OCI-LY7 (cell line): ENCODE measurements at regions not wholly inside any gene's neighbourhood (a gene's known extent, or its start where the extent isn't known, plus 50 kb on each side); places are given as distances from the start of the nearest gene placed in this dataset.

Experiments used
- EZH2phosphoT487 ChIP-seq: fragments of 200-600 bp; sonication (generic); IDR thresholded peaks from 2 replicates; pipeline ENCODE4 v1.6.1; 2018; ENCODE audit warnings: low read depth, borderline replicate concordance, mild to moderate bottlenecking, mixed run types, antibody characterized with exemption, low read length, moderate library complexity, mixed read lengths
- TF ChIP-seq, protein P1 (sequence below): fragments of 200-600 bp; sonication (generic); conservative IDR thresholded peaks from 2 replicates; pipeline ENCODE4 v1.5.1; 2014; ENCODE audit warnings: mild to moderate bottlenecking, antibody characterized with exemption, low read length, moderate library complexity, mixed read lengths

DNA sequence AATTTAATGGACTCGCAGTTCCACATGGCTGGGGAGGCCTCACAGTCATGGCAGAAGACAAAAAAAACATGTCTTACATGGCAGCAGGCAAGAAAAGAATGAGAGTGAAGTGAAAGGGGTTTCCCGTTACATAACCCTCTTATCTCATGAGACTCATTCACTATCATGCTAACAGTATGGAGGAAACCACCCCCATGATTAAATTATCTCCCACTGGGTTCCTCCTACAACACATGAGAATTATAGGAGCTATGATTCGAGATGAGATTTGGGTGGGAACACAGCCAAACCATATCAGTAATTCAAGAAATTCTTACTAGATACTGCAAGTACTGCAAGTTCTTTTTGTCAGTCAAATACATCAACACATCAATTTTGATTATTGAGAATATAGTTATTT lies 311.4 kb upstream of the SLITRK3 start:
- TF ChIP-seq, protein P1, sequence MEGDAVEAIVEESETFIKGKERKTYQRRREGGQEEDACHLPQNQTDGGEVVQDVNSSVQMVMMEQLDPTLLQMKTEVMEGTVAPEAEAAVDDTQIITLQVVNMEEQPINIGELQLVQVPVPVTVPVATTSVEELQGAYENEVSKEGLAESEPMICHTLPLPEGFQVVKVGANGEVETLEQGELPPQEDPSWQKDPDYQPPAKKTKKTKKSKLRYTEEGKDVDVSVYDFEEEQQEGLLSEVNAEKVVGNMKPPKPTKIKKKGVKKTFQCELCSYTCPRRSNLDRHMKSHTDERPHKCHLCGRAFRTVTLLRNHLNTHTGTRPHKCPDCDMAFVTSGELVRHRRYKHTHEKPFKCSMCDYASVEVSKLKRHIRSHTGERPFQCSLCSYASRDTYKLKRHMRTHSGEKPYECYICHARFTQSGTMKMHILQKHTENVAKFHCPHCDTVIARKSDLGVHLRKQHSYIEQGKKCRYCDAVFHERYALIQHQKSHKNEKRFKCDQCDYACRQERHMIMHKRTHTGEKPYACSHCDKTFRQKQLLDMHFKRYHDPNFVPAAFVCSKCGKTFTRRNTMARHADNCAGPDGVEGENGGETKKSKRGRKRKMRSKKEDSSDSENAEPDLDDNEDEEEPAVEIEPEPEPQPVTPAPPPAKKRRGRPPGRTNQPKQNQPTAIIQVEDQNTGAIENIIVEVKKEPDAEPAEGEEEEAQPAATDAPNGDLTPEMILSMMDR: no peak
- TF ChIP-seq EZH2phosphoT487: no peak
